ENCODE measurements at regions not wholly inside any gene's neighbourhood (a gene's known extent, or its start where the extent isn't known, plus 50 kb on each side); places are given as distances from the start of the nearest gene placed in this dataset.

GRCh38 chr13:23509781-23510543 is 60.2 kb upstream of the TNFRSF19 start:
- no peak overlapping the region for H3K4me2 ChIP-seq
- H3K9ac ChIP-seq = no peak overlapping the region

GRCh38 chr13:23510544-23510916 is 59.7 kb upstream of the TNFRSF19 start:
- Histone ChIP-seq H4K20me1 (ENCODE audit: insufficient read depth) (no peaks in the 10 kb centered on the region), H3K4me3 (IDR thresholded peaks at IDR 0.05; ENCODE audit: insufficient read depth, low read depth, low read length) (no peak overlapping the region), H3K9ac (no peak overlapping the region), H3K36me3 (ENCODE audit: insufficient read depth) (no peaks in the 10 kb centered on the region), H3K4me2 (no peak overlapping the region), H3K79me2 (ENCODE audit: insufficient read depth, low read depth) (no peaks in the 10 kb centered on the region), H2AFZ (ENCODE audit: low read depth) (no peak overlapping the region), H3K27me3 (ENCODE audit: insufficient read depth, low read depth) (no peaks in the 10 kb centered on the region), H3K4me1 (ENCODE audit: low read depth, poor library complexity, severe bottlenecking) (no peaks in the 10 kb centered on the region), H3K27ac (no peak overlapping the region)
- no peak for TF ChIP-seq CTCF (conservative IDR thresholded peaks at IDR 0.05; ENCODE audit: low read depth, low read length)

More at GRCh38 chr13:23509781-23510543, 60.2 kb upstream of the TNFRSF19 start:
- H4K20me1 ChIP-seq (ENCODE audit: insufficient read depth) = no peaks in the 10 kb centered on the region
- no peaks in the 10 kb centered on the region for H3K4me1 ChIP-seq (ENCODE audit: low read depth, poor library complexity, severe bottlenecking)
- H3K27ac ChIP-seq = no peak overlapping the region
- no peaks in the 10 kb centered on the region for H3K36me3 ChIP-seq (ENCODE audit: insufficient read depth)
- TF ChIP-seq CTCF (conservative IDR thresholded peaks at IDR 0.05; ENCODE audit: low read depth, low read length) = no peak
- no peaks in the 10 kb centered on the region for H3K79me2 ChIP-seq (ENCODE audit: insufficient read depth, low read depth)
- H2AFZ ChIP-seq (ENCODE audit: low read depth) = no peak overlapping the region
- no peaks in the 10 kb centered on the region for H3K27me3 ChIP-seq (ENCODE audit: insufficient read depth, low read depth)
- H3K4me3 ChIP-seq (IDR thresholded peaks at IDR 0.05; ENCODE audit: insufficient read depth, low read depth, low read length) = no peak overlapping the region

GRCh38 chr13:23510979-23511735 is 59.1 kb upstream of the TNFRSF19 start:
- Histone ChIP-seq H3K27me3 (ENCODE audit: insufficient read depth, low read depth) (no peaks in the 10 kb centered on the region), H2AFZ (ENCODE audit: low read depth) (no peak overlapping the region), H3K4me3 (IDR thresholded peaks at IDR 0.05; ENCODE audit: insufficient read depth, low read depth, low read length) (no peak overlapping the region), H3K36me3 (ENCODE audit: insufficient read depth) (no peaks in the 10 kb centered on the region), H3K4me1 (ENCODE audit: low read depth, poor library complexity, severe bottlenecking) (no peaks in the 10 kb centered on the region), H3K79me2 (ENCODE audit: insufficient read depth, low read depth) (no peaks in the 10 kb centered on the region), H3K4me2 (no peak overlapping the region), H3K27ac (no peak overlapping the region), H3K9ac (no peak overlapping the region), H4K20me1 (ENCODE audit: insufficient read depth) (no peaks in the 10 kb centered on the region)
- TF ChIP-seq CTCF (conservative IDR thresholded peaks at IDR 0.05; ENCODE audit: low read depth, low read length) = no peak

GRCh38 chr13:23512762-23513395 is 57.3 kb upstream of the TNFRSF19 start:
- H3K27me3 ChIP-seq (ENCODE audit: insufficient read depth, low read depth) = no peaks in the 10 kb centered on the region
- no peaks in the 10 kb centered on the region for H4K20me1 ChIP-seq (ENCODE audit: insufficient read depth)
- H3K27ac ChIP-seq = no peak overlapping the region
- no peak overlapping the region for H2AFZ ChIP-seq (ENCODE audit: low read depth)
- no peak overlapping the region for H3K9ac ChIP-seq
- H3K36me3 ChIP-seq (ENCODE audit: insufficient read depth) = no peaks in the 10 kb centered on the region
- no peaks in the 10 kb centered on the region for H3K4me1 ChIP-seq (ENCODE audit: low read depth, poor library complexity, severe bottlenecking)
- TF ChIP-seq CTCF (conservative IDR thresholded peaks at IDR 0.05; ENCODE audit: low read depth, low read length) = peak; percentile 19; the same call in 1 of the 2 replicates
- no peak overlapping the region for H3K4me2 ChIP-seq
- no peaks in the 10 kb centered on the region for H3K79me2 ChIP-seq (ENCODE audit: insufficient read depth, low read depth)
- H3K4me3 ChIP-seq (IDR thresholded peaks at IDR 0.05; ENCODE audit: insufficient read depth, low read depth, low read length) = no peak overlapping the region
